A549 (cell line): ENCODE measurements at regions not wholly inside any gene's neighbourhood (a gene's known extent, or its start where the extent isn't known, plus 50 kb on each side); places are given as distances from the start of the nearest gene placed in this dataset.
"Not testable (repeated sequence)": the region's sequence is repeated elsewhere in the genome, so short reads cannot be mapped to it uniquely, and the experiment has no call there.

Experiments
- ATAC-seq, 2 experiments: fragments of 200-7000 bp in 1 of 2; fragments of >200 bp in 1 of 2; cut with Nextera tagmentation in 1 of 2; cut with Tn5 transposase in 1 of 2; 3 replicates each; pipeline versions ENCODE4 v1.8.0 to v1.9.1; 2018 to 2020; ENCODE audit warnings: mild to moderate bottlenecking in 1 of 2, moderate library complexity in 1 of 2
- CTCF ChIA-PET: fragments of 300-600 bp; sonication (Branson Sonifier 250); formaldehyde crosslinking; extraction: SDS; loops from one replicate; lab custom pipeline; 2021; ENCODE audit warnings: antibody characterized with exemption, inconsistent platforms; lab: Yijun Ruan, JAX
- POLR2A ChIA-PET: fragments of 350-600 bp; formaldehyde crosslinking; extraction: SDS; loops from one replicate; lab custom pipeline; 2021; ENCODE audit warnings: antibody characterized with exemption, inconsistent platforms; lab: Yijun Ruan, JAX
- DNase-seq, 2 experiments: peaks; one replicate each; pipeline versions ENCODE4 v3.0.0 to v3.0.0-alpha.2; 2011 to 2016; ENCODE audit warnings: low read depth in 1 of 2, low spot score in 1 of 2
- FAIRE-seq: peaks from 2 replicates; lab custom pipeline; 2011; peaks lifted over from hg19 to GRCh38; lab: Jason Lieb, UNC
- H3K27ac ChIP-seq, 2 experiments: fragments of >200 bp; sonication (Bioruptor Twin); formaldehyde crosslinking; 3 replicates each; pipeline ENCODE4 v1.5.1; 2016 to 2017
- H3K4me1 ChIP-seq: fragments of >200 bp; sonication (Bioruptor Twin); formaldehyde crosslinking; 3 replicates; pipeline ENCODE4 v1.6.1; 2016
- H3K4me2 ChIP-seq: fragments of >200 bp; sonication (Bioruptor Twin); formaldehyde crosslinking; 3 replicates; pipeline ENCODE4 v1.6.1; 2016
- H3K4me3 ChIP-seq: fragments of >200 bp; sonication (Bioruptor Twin); formaldehyde crosslinking; 3 replicates; pipeline ENCODE4 v1.5.1; 2016
- H3K9me3 ChIP-seq: fragments of >200 bp; sonication (Bioruptor Twin); formaldehyde crosslinking; 3 replicates; pipeline ENCODE4 v1.6.1; 2016
- BHLHE40 ChIP-seq: IDR thresholded peaks from 2 replicates; pipeline ENCODE4 v1.6.1; 2012; ENCODE audit warnings: low read depth, low read length, inconsistent platforms
- CHD2 ChIP-seq: fragments of 150-350 bp; IDR thresholded peaks from 2 replicates; pipeline ENCODE4 v1.6.1; 2014; ENCODE audit warnings: low read length; ENCODE audit not compliant: partially characterized antibody
- EHF ChIP-seq: fragments of 250-450 bp; sonication (Bioruptor Pico); IDR thresholded peaks from 2 replicates; pipeline ENCODE4 v1.5.0; 2020; ENCODE audit warnings: mild to moderate bottlenecking
- EHMT2 ChIP-seq: fragments of 200-600 bp; sonication (generic); IDR thresholded peaks from 2 replicates; pipeline ENCODE4 v1.6.1; 2016; ENCODE audit warnings: antibody characterized with exemption, low read depth, mild to moderate bottlenecking, moderate library complexity
- ESRRA ChIP-seq: fragments of 150-350 bp; IDR thresholded peaks from 2 replicates; pipeline ENCODE4 v1.6.1; 2014; ENCODE audit warnings: mild to moderate bottlenecking, low read length, borderline replicate concordance
- FOSB ChIP-seq: fragments of 250-450 bp; sonication (Bioruptor Pico); IDR thresholded peaks from 2 replicates; pipeline ENCODE4 v1.5.0; 2020; ENCODE audit warnings: mild to moderate bottlenecking, moderate library complexity
- KDM5A ChIP-seq: fragments of 200-600 bp; sonication (generic); IDR thresholded peaks from 2 replicates; pipeline ENCODE4 v1.6.1; 2016; ENCODE audit warnings: antibody characterized with exemption, mild to moderate bottlenecking
- MAZ ChIP-seq: fragments of 150-350 bp; IDR thresholded peaks from 2 replicates; pipeline ENCODE4 v1.6.1; 2014; ENCODE audit warnings: antibody characterized with exemption, low read depth, low read length, borderline replicate concordance
- NFE2L2 ChIP-seq: fragments of 150-350 bp; conservative IDR thresholded peaks from 2 replicates; pipeline ENCODE4 v1.6.1; 2014; ENCODE audit warnings: low read length
- POLR2A ChIP-seq: IDR thresholded peaks from 2 replicates; pipeline ENCODE4 v1.6.1; 2012; ENCODE audit warnings: mild to moderate bottlenecking, low read length
- RAD21 ChIP-seq, 2 experiments: fragments of >200 bp in 1 of 2; sonication (Bioruptor Twin) in 1 of 2; formaldehyde crosslinking in 1 of 2; IDR thresholded peaks in 1 of 2; conservative IDR thresholded peaks in 1 of 2; 2 replicates in 1 of 2; 3 replicates in 1 of 2; pipeline ENCODE4 v1.6.1; 2012 to 2018; ENCODE audit warnings: inconsistent platforms in 1 of 2
- RFX5 ChIP-seq: fragments of 450-650 bp; IDR thresholded peaks from 2 replicates; pipeline ENCODE4 v1.7.1; 2014; ENCODE audit warnings: antibody characterized with exemption, mild to moderate bottlenecking, moderate library complexity
- ZSCAN20 ChIP-seq: fragments of 250-450 bp; sonication (Bioruptor Pico); IDR thresholded peaks from 2 replicates; pipeline ENCODE4 v1.8.0; 2022; ENCODE audit warnings: mild to moderate bottlenecking, moderate library complexity
- WGBS: methylation state at CpG from one replicate; pipeline ENCODE4 v1.1.6; 2017; ENCODE audit errors: missing lambda C conversion rate; 5-methylcytosine and 5-hydroxymethylcytosine counted together
- TF ChIP-seq, protein P1 (sequence below): fragments of >200 bp; sonication (Bioruptor Twin); formaldehyde crosslinking; IDR thresholded peaks from 3 replicates; pipeline ENCODE4 v1.5.1; 2016

- H3K4me2 ChIP-seq, H3K4me1 ChIP-seq, POLR2A ChIA-PET, ATAC-seq, CTCF ChIA-PET, FAIRE-seq, H3K27ac ChIP-seq, H3K4me3 ChIP-seq, DNase-seq, H3K9me3 ChIP-seq: not testable (repeated sequence)
- 41% methylated on average over 3 of the region's 3 CpGs for WGBS
Observed at GRCh38 chr2:150796236-150796635, 308.8 kb upstream of the RND3 start.

- H3K4me2 ChIP-seq = no peak overlapping the region
- ATAC-seq (no peak), FAIRE-seq (no peak), DNase-seq (no peak)
- CTCF ChIA-PET = no interaction called here
- 0% methylated on average over 2 of the region's 3 CpGs for WGBS
- H3K27ac ChIP-seq = no peak overlapping the region
- TF ChIP-seq FOSB (CRISPR knock-in tag) = no peak
- no peak for TF ChIP-seq CHD2
- no peak for TF ChIP-seq EHMT2
- H3K4me1 ChIP-seq = no peaks in the 10 kb centered on the region
- POLR2A ChIA-PET = no interaction called here
- H3K9me3 ChIP-seq = 0 out of 3 replicates have a peak, but pooled peaks cover 5% of the 10 kb centered on the region
- H3K4me3 ChIP-seq = no peak overlapping the region
Observed at GRCh38 chr2:150792780-150793300, 305.4 kb upstream of the RND3 start.

DNA sequence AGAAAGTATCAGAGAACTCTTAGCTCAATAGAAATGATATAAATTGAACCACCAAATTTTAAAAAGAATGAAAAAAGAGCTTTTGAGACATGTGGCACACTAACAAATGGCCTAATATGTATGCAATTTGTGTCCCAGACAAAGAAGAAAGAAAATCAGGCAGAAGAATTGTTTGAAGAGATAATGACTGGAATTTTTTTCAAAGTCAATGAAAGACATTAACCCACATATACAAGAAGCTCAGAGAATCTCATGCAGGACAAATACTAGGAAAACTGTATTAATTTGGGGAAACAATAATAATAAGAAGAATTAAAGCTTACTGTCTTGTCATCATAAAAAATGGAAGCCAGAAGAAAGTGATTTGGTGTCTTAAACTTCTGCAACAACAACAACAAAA is 304.1 kb upstream of the RND3 start:
- FAIRE-seq (no peak), DNase-seq (no peak), ATAC-seq (no peak)
- ChIA-PET POLR2A (no interaction called here), CTCF (interaction anchor here (0.5 kb wide), 1 partner anchor 14 kb away, joined by 3 read pairs; no protein-coding TSS in a partner anchor)
- Histone ChIP-seq H3K4me3 (no peak overlapping the region), H3K27ac (no peak overlapping the region), H3K4me1 (no peaks in the 10 kb centered on the region), H3K4me2 (no peak overlapping the region), H3K9me3 (0 out of 3 replicates have a peak, but pooled peaks cover 5% of the 10 kb centered on the region)
- TF ChIP-seq ESRRA (no peak), RFX5 (no peak), KDM5A (no peak), RAD21 (conservative IDR thresholded peaks at IDR 0.05 in 1 of 2, IDR thresholded peaks at IDR 0.05 in 1 of 2) (no peak)

DNA sequence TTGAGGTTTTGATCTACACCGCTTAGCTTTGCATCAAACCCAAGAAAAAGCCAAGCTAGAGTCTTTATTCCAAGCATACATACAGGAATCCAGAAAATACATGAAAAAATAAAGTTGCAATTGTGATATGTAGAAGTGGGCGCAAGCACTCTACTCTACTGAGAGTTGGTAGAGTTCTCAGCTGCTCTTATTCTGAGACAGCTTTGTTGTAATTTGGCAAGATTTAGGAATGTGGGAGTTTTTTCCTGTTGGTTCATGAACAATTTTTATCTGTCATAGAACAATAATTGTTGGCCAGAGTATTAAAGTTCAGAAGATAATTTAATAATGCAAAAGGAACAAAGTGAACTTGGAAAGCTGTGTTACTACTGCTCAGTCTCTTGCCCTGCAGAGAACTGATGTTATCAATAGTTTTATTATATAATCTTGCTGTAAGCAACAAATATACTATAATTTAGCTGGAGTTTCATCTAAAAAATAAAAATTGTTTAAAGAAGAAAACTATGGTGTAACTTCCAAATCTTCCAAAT is 302.0 kb upstream of the RND3 start:
- DNase-seq (no peak), FAIRE-seq (no peak), ATAC-seq (no peak)
- Histone ChIP-seq H3K9me3 (0 out of 3 replicates have a peak, but pooled peaks cover 5% of the 10 kb centered on the region), H3K4me2 (no peak overlapping the region), H3K4me1 (no peaks in the 10 kb centered on the region), H3K27ac (no peak overlapping the region), H3K4me3 (no peak overlapping the region)
- ChIA-PET POLR2A (no interaction called here), CTCF (interaction anchor here (0.6 to 1.4 kb wide), 3 partner anchors 9 to 13 kb away, joined by 3 to 4 read pairs (median 3); no protein-coding TSS in a partner anchor)
- TF ChIP-seq EHF (CRISPR knock-in tag) (no peak), ZSCAN20 (no peak), BHLHE40 (no peak), MAZ (no peak)
- TF ChIP-seq, protein P1, sequence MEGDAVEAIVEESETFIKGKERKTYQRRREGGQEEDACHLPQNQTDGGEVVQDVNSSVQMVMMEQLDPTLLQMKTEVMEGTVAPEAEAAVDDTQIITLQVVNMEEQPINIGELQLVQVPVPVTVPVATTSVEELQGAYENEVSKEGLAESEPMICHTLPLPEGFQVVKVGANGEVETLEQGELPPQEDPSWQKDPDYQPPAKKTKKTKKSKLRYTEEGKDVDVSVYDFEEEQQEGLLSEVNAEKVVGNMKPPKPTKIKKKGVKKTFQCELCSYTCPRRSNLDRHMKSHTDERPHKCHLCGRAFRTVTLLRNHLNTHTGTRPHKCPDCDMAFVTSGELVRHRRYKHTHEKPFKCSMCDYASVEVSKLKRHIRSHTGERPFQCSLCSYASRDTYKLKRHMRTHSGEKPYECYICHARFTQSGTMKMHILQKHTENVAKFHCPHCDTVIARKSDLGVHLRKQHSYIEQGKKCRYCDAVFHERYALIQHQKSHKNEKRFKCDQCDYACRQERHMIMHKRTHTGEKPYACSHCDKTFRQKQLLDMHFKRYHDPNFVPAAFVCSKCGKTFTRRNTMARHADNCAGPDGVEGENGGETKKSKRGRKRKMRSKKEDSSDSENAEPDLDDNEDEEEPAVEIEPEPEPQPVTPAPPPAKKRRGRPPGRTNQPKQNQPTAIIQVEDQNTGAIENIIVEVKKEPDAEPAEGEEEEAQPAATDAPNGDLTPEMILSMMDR = no peak
- 87% methylated on average over 2 of the region's 2 CpGs for WGBS

DNA sequence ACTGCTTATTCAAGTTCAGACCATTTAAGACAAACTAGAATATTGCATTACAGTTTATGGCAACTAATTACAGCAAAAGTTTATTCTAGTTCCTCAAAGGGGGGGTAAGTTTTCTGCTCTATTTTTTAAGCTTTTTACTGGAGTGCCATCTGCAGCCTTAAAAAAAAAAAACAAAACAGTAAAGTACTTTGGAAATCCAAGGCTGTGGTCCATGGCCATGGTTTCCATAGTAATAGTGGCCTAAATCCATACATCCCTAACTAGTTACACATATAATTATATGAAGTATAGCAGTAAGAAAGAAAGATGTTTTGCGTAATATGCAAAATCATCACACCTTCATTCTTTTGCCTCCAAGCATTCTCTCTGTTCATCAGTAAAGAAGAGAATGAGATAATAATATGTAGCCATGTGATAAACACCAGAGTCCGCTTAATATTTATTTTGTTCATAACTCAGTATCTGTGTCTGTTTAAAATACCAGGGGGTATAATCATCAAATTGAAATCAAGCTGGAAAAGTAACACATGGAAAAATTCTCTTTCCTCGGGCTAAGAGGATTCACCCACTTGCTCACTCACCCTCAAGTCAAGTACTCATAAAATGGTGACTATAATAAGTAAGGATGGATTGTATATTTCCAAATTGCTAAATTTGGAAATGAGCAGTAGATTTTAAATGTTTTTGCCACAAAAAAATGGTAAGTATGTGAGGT is 301.1 kb upstream of the RND3 start:
- WGBS = 55% methylated on average over 3 of the region's 3 CpGs
- Histone ChIP-seq H3K4me2 (no peak overlapping the region), H3K27ac (no peak overlapping the region), H3K4me3 (no peak overlapping the region), H3K9me3 (0 out of 3 replicates have a peak, but pooled peaks cover 5% of the 10 kb centered on the region), H3K4me1 (no peaks in the 10 kb centered on the region)
- FAIRE-seq = no peak
- ChIA-PET CTCF (interaction anchor here (0.6 to 1.4 kb wide), 2 partner anchors 10 to 12 kb away, joined by 3 to 4 read pairs; no protein-coding TSS in a partner anchor), POLR2A (interaction anchor here (0.6 kb wide), 1 partner anchor 19 kb away, joined by 9 read pairs; no protein-coding TSS in a partner anchor)
- TF ChIP-seq POLR2A = no peak
- no peak for TF ChIP-seq NFE2L2
- ATAC-seq = no peak
- DNase-seq = no peak
